GM23248 (cell line): ENCODE measurements at regions not wholly inside any gene's neighbourhood (a gene's known extent, or its start where the extent isn't known, plus 50 kb on each side); places are given as distances from the start of the nearest gene placed in this dataset.

Source experiments
- EZH2 ChIP-seq: fragments of 200-600 bp; sonication (generic); IDR thresholded peaks from 2 replicates; pipeline ENCODE4 v1.6.1; 2018; ENCODE audit warnings: antibody characterized with exemption, mild to moderate bottlenecking; ENCODE audit not compliant: insufficient read depth, poor library complexity, severe bottlenecking
- EZH2phosphoT487 ChIP-seq: fragments of 200-600 bp; sonication (generic); IDR thresholded peaks from 2 replicates; pipeline ENCODE4 v1.6.1; 2018; ENCODE audit warnings: antibody characterized with exemption, moderate library complexity, mild to moderate bottlenecking, low read depth; ENCODE audit not compliant: insufficient read depth

DNA sequence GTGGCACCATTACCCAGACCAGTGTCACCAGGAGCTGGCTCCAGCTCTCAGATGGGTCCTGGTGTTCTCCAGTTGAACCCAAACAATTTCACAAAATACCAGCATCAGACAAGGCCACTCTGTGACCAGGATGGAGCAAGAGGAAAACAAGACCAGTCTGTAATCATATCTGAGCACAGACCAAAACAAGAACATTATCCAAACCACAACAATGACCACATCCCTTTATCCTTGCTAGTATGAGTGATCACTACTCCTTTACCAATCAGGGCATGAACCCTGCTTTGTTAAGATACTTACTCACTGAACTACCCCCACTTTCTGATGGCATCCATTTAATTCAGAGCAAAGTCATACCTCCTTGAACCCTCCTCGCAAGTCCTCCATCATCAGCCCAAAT is 145.9 kb downstream of the NUFIP1 start:
- TF ChIP-seq EZH2phosphoT487 (no peak), EZH2 (no peak)
